ENCODE measurements at regions not wholly inside any gene's neighbourhood (a gene's known extent, or its start where the extent isn't known, plus 50 kb on each side); places are given as distances from the start of the nearest gene placed in this dataset.

- peak in 1 of 2 experiments; percentile 1 for DNase-seq (ENCODE audit: low spot score in 2 of 2, unreplicated experiment in 2 of 2)
- peaks cover 25% of the 10 kb centered on the region for H3K27me3 Mint-ChIP-seq (ENCODE audit: low read depth)
- no peak for TF ChIP-seq CTCF (IDR thresholded peaks at IDR 0.05; ENCODE audit: unreplicated experiment)
- H3K9me3 Mint-ChIP-seq = peaks cover 4% of the 10 kb centered on the region
- H3K4me1 Mint-ChIP-seq = no peaks in the 10 kb centered on the region
- no peak overlapping the region for H3K4me3 Mint-ChIP-seq
- H3K27ac Mint-ChIP-seq = no peak overlapping the region
- H3K36me3 Mint-ChIP-seq = no peaks in the 10 kb centered on the region
Observed at GRCh38 chr13:111946214-111946613, 120.7 kb upstream of the SOX1 start.

- H3K27me3 Mint-ChIP-seq (ENCODE audit: low read depth) = peaks cover 25% of the 10 kb centered on the region
- H3K9me3 Mint-ChIP-seq = peaks cover 12% of the 10 kb centered on the region
- H3K4me1 Mint-ChIP-seq = no peaks in the 10 kb centered on the region
- TF ChIP-seq CTCF (IDR thresholded peaks at IDR 0.05; ENCODE audit: unreplicated experiment) = no peak
- no peaks in the 10 kb centered on the region for H3K36me3 Mint-ChIP-seq
- peak; percentile 3 to 17 for DNase-seq (ENCODE audit: low spot score in 2 of 2, unreplicated experiment in 2 of 2)
- no peak overlapping the region for H3K4me3 Mint-ChIP-seq
- H3K27ac Mint-ChIP-seq = no peak overlapping the region
Observed at GRCh38 chr13:111947026-111947810, 119.7 kb upstream of the SOX1 start.

- no peak for TF ChIP-seq CTCF (IDR thresholded peaks at IDR 0.05; ENCODE audit: unreplicated experiment)
- no peak overlapping the region for H3K4me3 Mint-ChIP-seq
- no peak overlapping the region for H3K27ac Mint-ChIP-seq
- peak in 1 of 2 experiments; percentile 1 for DNase-seq (ENCODE audit: low spot score in 2 of 2, unreplicated experiment in 2 of 2)
- H3K27me3 Mint-ChIP-seq (ENCODE audit: low read depth) = peaks cover 24% of the 10 kb centered on the region
- no peaks in the 10 kb centered on the region for H3K36me3 Mint-ChIP-seq
- no peaks in the 10 kb centered on the region for H3K4me1 Mint-ChIP-seq
- peaks cover 12% of the 10 kb centered on the region for H3K9me3 Mint-ChIP-seq
Observed at GRCh38 chr13:111947876-111948275, 119.1 kb upstream of the SOX1 start.

- H3K27ac Mint-ChIP-seq = no peak overlapping the region
- no peaks in the 10 kb centered on the region for H3K36me3 Mint-ChIP-seq
- H3K4me3 Mint-ChIP-seq = no peak overlapping the region
- DNase-seq (ENCODE audit: low spot score in 2 of 2, unreplicated experiment in 2 of 2) = peak in 1 of 2 experiments; percentile 6
- H3K4me1 Mint-ChIP-seq = no peaks in the 10 kb centered on the region
- H3K9me3 Mint-ChIP-seq = peaks cover 12% of the 10 kb centered on the region
- H3K27me3 Mint-ChIP-seq (ENCODE audit: low read depth) = peaks cover 21% of the 10 kb centered on the region
- no peak for TF ChIP-seq CTCF (IDR thresholded peaks at IDR 0.05; ENCODE audit: unreplicated experiment)
Observed at GRCh38 chr13:111948281-111948680, 118.7 kb upstream of the SOX1 start.

- DNase-seq (ENCODE audit: low spot score in 2 of 2, unreplicated experiment in 2 of 2) = peak in 1 of 2 experiments; percentile 2
- H3K4me1 Mint-ChIP-seq = no peaks in the 10 kb centered on the region
- TF ChIP-seq CTCF (IDR thresholded peaks at IDR 0.05; ENCODE audit: unreplicated experiment) = no peak
- H3K27ac Mint-ChIP-seq = no peak overlapping the region
- H3K4me3 Mint-ChIP-seq = no peak overlapping the region
- H3K9me3 Mint-ChIP-seq = peaks cover 12% of the 10 kb centered on the region
- H3K36me3 Mint-ChIP-seq = no peaks in the 10 kb centered on the region
- H3K27me3 Mint-ChIP-seq (ENCODE audit: low read depth) = peaks cover 21% of the 10 kb centered on the region
Observed at GRCh38 chr13:111948811-111949210, 118.1 kb upstream of the SOX1 start.
